Vagina (tissue), 2 donors: ENCODE measurements at regions not wholly inside any gene's neighbourhood (a gene's known extent, or its start where the extent isn't known, plus 50 kb on each side); places are given as distances from the start of the nearest gene placed in this dataset.

ENCODE experiments used
- POLR2AphosphoS5 ChIP-seq, 2 donors: sonication (generic); formaldehyde crosslinking; IDR thresholded peaks; one replicate each; pipeline ENCODE4 v1.9.0; 2017; ENCODE audit warnings: antibody characterized with exemption in 2 of 2, mild to moderate bottlenecking in 2 of 2, low read depth in 1 of 2; ENCODE audit not compliant: insufficient read depth in 1 of 2
- TF ChIP-seq, protein P1 (sequence below), 3 experiments: fragments of 450-650 bp in 2 of 3; fragments of 200-600 bp in 1 of 3; sonication (generic) in 1 of 3; IDR thresholded peaks; one replicate each; pipeline ENCODE4 v1.5.1; 2017 to 2019; ENCODE audit warnings: antibody characterized with exemption in 3 of 3, mild to moderate bottlenecking in 2 of 3, moderate library complexity in 2 of 3

DNA sequence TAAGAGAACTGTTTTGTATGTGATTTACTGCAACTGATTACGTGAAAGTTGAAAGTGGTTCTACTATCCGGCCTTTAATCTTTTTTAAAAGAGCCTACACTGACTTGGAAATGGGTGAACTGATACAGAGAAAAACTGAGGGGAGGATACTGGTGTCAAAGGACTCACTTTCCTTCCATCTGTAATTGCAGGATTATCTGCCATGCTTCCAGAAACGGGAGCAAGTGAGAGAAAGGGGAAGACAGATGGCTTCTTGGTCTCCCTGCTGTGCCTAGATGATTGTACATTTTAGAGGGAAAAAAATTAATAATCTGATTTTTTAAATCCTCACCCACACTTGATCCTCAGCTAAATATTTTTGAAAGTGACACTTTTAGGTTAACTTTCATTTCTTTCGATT is 88.3 kb upstream of the GRID2 start:
- TF ChIP-seq, protein P1, sequence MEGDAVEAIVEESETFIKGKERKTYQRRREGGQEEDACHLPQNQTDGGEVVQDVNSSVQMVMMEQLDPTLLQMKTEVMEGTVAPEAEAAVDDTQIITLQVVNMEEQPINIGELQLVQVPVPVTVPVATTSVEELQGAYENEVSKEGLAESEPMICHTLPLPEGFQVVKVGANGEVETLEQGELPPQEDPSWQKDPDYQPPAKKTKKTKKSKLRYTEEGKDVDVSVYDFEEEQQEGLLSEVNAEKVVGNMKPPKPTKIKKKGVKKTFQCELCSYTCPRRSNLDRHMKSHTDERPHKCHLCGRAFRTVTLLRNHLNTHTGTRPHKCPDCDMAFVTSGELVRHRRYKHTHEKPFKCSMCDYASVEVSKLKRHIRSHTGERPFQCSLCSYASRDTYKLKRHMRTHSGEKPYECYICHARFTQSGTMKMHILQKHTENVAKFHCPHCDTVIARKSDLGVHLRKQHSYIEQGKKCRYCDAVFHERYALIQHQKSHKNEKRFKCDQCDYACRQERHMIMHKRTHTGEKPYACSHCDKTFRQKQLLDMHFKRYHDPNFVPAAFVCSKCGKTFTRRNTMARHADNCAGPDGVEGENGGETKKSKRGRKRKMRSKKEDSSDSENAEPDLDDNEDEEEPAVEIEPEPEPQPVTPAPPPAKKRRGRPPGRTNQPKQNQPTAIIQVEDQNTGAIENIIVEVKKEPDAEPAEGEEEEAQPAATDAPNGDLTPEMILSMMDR (IDR thresholded peaks at IDR 0.05): no peak
- TF ChIP-seq POLR2AphosphoS5 (IDR thresholded peaks at IDR 0.05; ENCODE audit: insufficient read depth in 1 of 2, low read depth in 1 of 2): no peak
